IMR-90 (cell line): ENCODE measurements at regions not wholly inside any gene's neighbourhood (a gene's known extent, or its start where the extent isn't known, plus 50 kb on each side); places are given as distances from the start of the nearest gene placed in this dataset.

ENCODE experiments used
- ATAC-seq: fragments of 200-7000 bp; cut with Tn5 transposase; 2 replicates; pipeline ENCODE4 v1.9.1; 2020; ENCODE audit warnings: low read depth, mild to moderate bottlenecking, moderate library complexity
- BruUV-seq: library from RNA; stranded (reverse); fragments of 400-500 nt; replicated peaks from 2 replicates; lab custom pipeline; 2021; lab: Mats Ljungman, UMichigan
- CTCF ChIA-PET: fragments of 300-600 bp; formaldehyde crosslinking; extraction: SDS; loops from one replicate; lab custom pipeline; 2021; ENCODE audit warnings: antibody characterized with exemption; lab: Yijun Ruan, JAX
- POLR2A ChIA-PET: fragments of 300-600 bp; sonication (Branson Sonifier 250); formaldehyde crosslinking; loops from one replicate; lab custom pipeline; 2022; ENCODE audit warnings: antibody characterized with exemption; ENCODE audit not compliant: unreplicated experiment; lab: Charles Lee
- DNase-seq: peaks from one replicate; pipeline ENCODE4 v3.0.0; 2013
- H2AFZ ChIP-seq: replicated peaks from 2 replicates; pipeline ENCODE3; 2013; ENCODE audit warnings: low read length, mild to moderate bottlenecking; ENCODE audit not compliant: poor library complexity
- H2AK5ac ChIP-seq: 2 replicates; pipeline ENCODE4 v1.6.1; 2013; ENCODE audit warnings: low read depth, low read length, inconsistent platforms
- H2AK9ac ChIP-seq: replicated peaks from 2 replicates; pipeline ENCODE3; 2013; ENCODE audit warnings: mild to moderate bottlenecking, low read depth, low read length, moderate library complexity; ENCODE audit not compliant: poor library complexity
- H2BK120ac ChIP-seq: 2 replicates; pipeline ENCODE4 v1.6.1; 2013; ENCODE audit warnings: low read depth, low read length, inconsistent platforms
- H2BK15ac ChIP-seq: 3 replicates; pipeline ENCODE4 v1.6.1; 2013; ENCODE audit warnings: low read depth, low read length, inconsistent platforms
- H2BK20ac ChIP-seq: 2 replicates; pipeline ENCODE4 v1.6.1; 2013; ENCODE audit warnings: low read depth, mild to moderate bottlenecking, inconsistent platforms, low read length, moderate library complexity
- H2BK5ac ChIP-seq: 2 replicates; pipeline ENCODE4 v1.6.1; 2013; ENCODE audit warnings: mild to moderate bottlenecking, low read depth, low read length, inconsistent platforms; ENCODE audit not compliant: poor library complexity, severe bottlenecking
- H3K14ac ChIP-seq: replicated peaks from 2 replicates; pipeline ENCODE4 v1.6.1; 2013; ENCODE audit warnings: low read depth, low read length, inconsistent platforms
- H3K18ac ChIP-seq: 2 replicates; pipeline ENCODE4 v1.6.1; 2013; ENCODE audit warnings: low read depth, low read length, control low read depth
- H3K23ac ChIP-seq: 2 replicates; pipeline ENCODE4 v1.6.1; 2013; ENCODE audit warnings: low read depth, low read length, inconsistent platforms
- H3K27ac ChIP-seq: 2 replicates; pipeline ENCODE4 v1.5.1; 2013; ENCODE audit warnings: mild to moderate bottlenecking, control low read depth, low read length; ENCODE audit not compliant: insufficient read depth
- H3K27me3 ChIP-seq: 2 replicates; pipeline ENCODE4 v1.6.1; 2013; ENCODE audit warnings: low read length; ENCODE audit not compliant: control insufficient read depth, insufficient read depth
- H3K36me3 ChIP-seq: 2 replicates; pipeline ENCODE4 v1.6.1; 2013; ENCODE audit warnings: low read length, mixed read lengths; ENCODE audit not compliant: control insufficient read depth, insufficient read depth
- H3K4ac ChIP-seq: 2 replicates; pipeline ENCODE4 v1.6.1; 2013; ENCODE audit warnings: low read depth, low read length, inconsistent platforms
- H3K4me1 ChIP-seq: 2 replicates; pipeline ENCODE4 v1.6.1; 2013; ENCODE audit warnings: low read length, mixed read lengths; ENCODE audit not compliant: control insufficient read depth, insufficient read depth
- H3K4me2 ChIP-seq: 2 replicates; pipeline ENCODE4 v1.6.1; 2013; ENCODE audit warnings: low read depth, mild to moderate bottlenecking, control low read depth, low read length, moderate library complexity
- H3K4me3 ChIP-seq: 2 replicates; pipeline ENCODE4 v1.5.1; 2013; ENCODE audit warnings: low read depth, mild to moderate bottlenecking, control low read depth, low read length, moderate library complexity; ENCODE audit not compliant: insufficient read depth
- H3K56ac ChIP-seq: 2 replicates; pipeline ENCODE4 v1.6.1; 2013; ENCODE audit warnings: low read length, inconsistent platforms; ENCODE audit not compliant: insufficient read depth; ENCODE audit errors: extremely low read depth
- H3K79me1 ChIP-seq, 2 experiments: 2 replicates each; pipeline ENCODE4 v1.6.1; 2013; ENCODE audit warnings: low read length in 2 of 2, inconsistent platforms in 1 of 2, low read depth in 1 of 2
- H3K9ac ChIP-seq: 2 replicates; pipeline ENCODE4 v1.6.1; 2013; ENCODE audit warnings: low read depth, low read length, control low read depth
- H3K9me1 ChIP-seq: 2 replicates; pipeline ENCODE4 v1.6.1; 2013; ENCODE audit warnings: low read length, inconsistent platforms; ENCODE audit not compliant: insufficient read depth
- H3K9me3 ChIP-seq: 2 replicates; pipeline ENCODE4 v1.6.1; 2013; ENCODE audit warnings: low read length; ENCODE audit not compliant: control insufficient read depth, insufficient read depth
- H4K20me1 ChIP-seq: 2 replicates; pipeline ENCODE4 v1.6.1; 2013; ENCODE audit warnings: low read length, inconsistent platforms; ENCODE audit not compliant: insufficient read depth
- H4K5ac ChIP-seq: 2 replicates; pipeline ENCODE4 v1.6.1; 2013; ENCODE audit warnings: mild to moderate bottlenecking, low read depth, low read length, control low read depth
- H4K8ac ChIP-seq, 2 experiments: 2 replicates each; pipeline ENCODE4 v1.6.1; 2013; ENCODE audit warnings: low read depth in 2 of 2, low read length in 2 of 2, control low read depth in 1 of 2, inconsistent platforms in 1 of 2
- H4K91ac ChIP-seq: 2 replicates; pipeline ENCODE4 v1.6.1; 2013; ENCODE audit warnings: low read depth, low read length, inconsistent platforms; ENCODE audit not compliant: insufficient read depth
- BHLHE40 ChIP-seq: fragments of 150-350 bp; IDR thresholded peaks from 2 replicates; pipeline ENCODE4 v1.6.1; 2016; ENCODE audit warnings: mild to moderate bottlenecking, low read depth, low read length
- CEBPB ChIP-seq: IDR thresholded peaks from 2 replicates; pipeline ENCODE4 v1.6.1; 2012; ENCODE audit warnings: low read depth, low read length, improper control_type of control experiment
- CHD1 ChIP-seq: IDR thresholded peaks from 2 replicates; pipeline ENCODE4 v1.6.1; 2012; ENCODE audit warnings: low read depth, low read length, improper control_type of control experiment
- CTCF ChIP-seq: conservative IDR thresholded peaks from 2 replicates; pipeline ENCODE4 v1.5.1; 2012; ENCODE audit warnings: mild to moderate bottlenecking, low read depth, low read length, improper control_type of control experiment
- FOS ChIP-seq: fragments of 150-350 bp; IDR thresholded peaks from 2 replicates; pipeline ENCODE4 v1.6.1; 2016; ENCODE audit warnings: low read depth, low read length
- MAFK ChIP-seq: IDR thresholded peaks from 2 replicates; pipeline ENCODE4 v1.6.1; 2012; ENCODE audit warnings: low read depth, low read length, improper control_type of control experiment
- MAZ ChIP-seq: IDR thresholded peaks from 2 replicates; pipeline ENCODE4 v1.6.1; 2012; ENCODE audit warnings: low read depth, mild to moderate bottlenecking, low read length, improper control_type of control experiment, moderate library complexity, borderline replicate concordance
- MXI1 ChIP-seq: IDR thresholded peaks from 2 replicates; pipeline ENCODE4 v1.6.1; 2012; ENCODE audit warnings: low read depth, mild to moderate bottlenecking, low read length, moderate library complexity, borderline replicate concordance
- NFE2L2 ChIP-seq: fragments of 150-350 bp; IDR thresholded peaks from 2 replicates; pipeline ENCODE4 v1.6.1; 2016; ENCODE audit warnings: low read depth, mild to moderate bottlenecking, low read length
- POLR2A ChIP-seq: IDR thresholded peaks from 2 replicates; pipeline ENCODE4 v1.6.1; 2012; ENCODE audit warnings: mild to moderate bottlenecking, low read depth, low read length
- RAD21 ChIP-seq: IDR thresholded peaks from 2 replicates; pipeline ENCODE4 v1.6.1; 2012; ENCODE audit warnings: low read length, improper control_type of control experiment
- RFX5 ChIP-seq: IDR thresholded peaks from 2 replicates; pipeline ENCODE4 v1.8.0; 2012; ENCODE audit warnings: low read depth, mild to moderate bottlenecking, low read length, moderate library complexity
- SMC3 ChIP-seq: fragments of 150-350 bp; IDR thresholded peaks from 2 replicates; pipeline ENCODE4 v1.6.1; 2016; ENCODE audit warnings: low read depth, mild to moderate bottlenecking, antibody characterized with exemption, low read length, moderate library complexity
- USF2 ChIP-seq: fragments of 150-350 bp; IDR thresholded peaks from 2 replicates; pipeline ENCODE4 v1.6.1; 2017; ENCODE audit warnings: mild to moderate bottlenecking, antibody characterized with exemption, low read length, low read depth
- WGBS, 2 experiments: methylation state at CpG; one replicate each; pipeline versions ENCODE4 v1.1.5 to v1.1.7; 2013; ENCODE audit warnings: missing lambda C conversion rate in 2 of 2; ENCODE audit not compliant: insufficient read length in 1 of 2; ENCODE audit errors: extremely low coverage in 2 of 2; 5-methylcytosine and 5-hydroxymethylcytosine counted together
- dilution Hi-C: fragments of 300-500 bp; cut with HindIII; formaldehyde crosslinking; loops from one replicate; pipeline ENCODE4 v1.14.3; 2018; ENCODE audit warnings: low sequenced_read_pairs; ENCODE audit not compliant: unreplicated experiment
- in situ Hi-C: fragments of 300-500 bp; cut with MboI; formaldehyde crosslinking; loops from 3 replicates; pipeline ENCODE4 v1.14.3; 2019; ENCODE audit warnings: low sequenced_read_pairs, inconsistent platforms, mixed read lengths
- intact Hi-C: fragments of 100-400 bp; cut with micrococcal nuclease; formaldehyde crosslinking; loops from 2 replicates; pipeline ENCODE4 v1.10.0; 2022
- TF ChIP-seq, protein P1 (sequence below): fragments of 150-350 bp; IDR thresholded peaks from 2 replicates; pipeline ENCODE4 v1.6.1; 2016; ENCODE audit warnings: low read depth, mild to moderate bottlenecking, low read length, moderate library complexity, borderline replicate concordance

DNA sequence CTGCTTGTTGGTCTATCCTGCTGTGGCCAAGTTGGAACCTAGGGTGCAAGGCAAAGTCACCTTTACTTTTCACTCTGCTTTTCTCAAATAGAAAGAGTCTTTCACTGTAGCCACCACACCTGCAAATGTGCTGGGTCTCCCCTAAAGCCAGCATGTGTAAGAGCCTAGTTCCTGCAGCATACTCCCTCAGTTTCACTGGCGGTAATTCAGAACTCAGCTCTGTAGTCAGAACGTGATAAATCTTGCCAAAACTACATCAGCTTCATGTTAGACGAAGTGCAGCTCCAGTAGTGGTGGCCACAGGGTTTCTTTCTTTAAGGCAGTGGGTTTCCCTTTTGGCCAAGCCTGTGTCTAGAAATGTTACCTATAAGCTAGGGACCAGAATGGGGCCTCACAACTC is 72.0 kb upstream of the HMGCLL1 start:
- in situ Hi-C loops: no loop called here
- Histone ChIP-seq H3K9me1 (no peaks in the 10 kb centered on the region), H2AK9ac (no peak overlapping the region), H3K79me1 (no peaks in the 10 kb centered on the region), H3K4ac (no peak overlapping the region), H3K14ac (no peak overlapping the region), H3K27me3 (no peaks in the 10 kb centered on the region), H3K23ac (no peak overlapping the region), H3K9ac (no peak overlapping the region), H4K20me1 (no peaks in the 10 kb centered on the region), H4K91ac (no peak overlapping the region), H2BK20ac (no peak overlapping the region), H3K36me3 (no peaks in the 10 kb centered on the region), H2BK15ac (no peak overlapping the region), H2BK120ac (no peak overlapping the region), H4K8ac (no peak overlapping the region), H3K4me1 (no peaks in the 10 kb centered on the region), H3K4me3 (no peak overlapping the region), H3K4me2 (no peak overlapping the region), H2AK5ac (no peak overlapping the region), H2BK5ac (no peak overlapping the region), H3K27ac (no peak overlapping the region), H3K56ac (peak overlapping the region; percentile 10; the same call in 1 of the 2 replicates), H4K5ac (no peak overlapping the region), H3K18ac (no peak overlapping the region), H2AFZ (no peak overlapping the region), H3K9me3 (no peaks in the 10 kb centered on the region)
- no TSS peak for BruUV-seq
- no CpG with 5 or more reads among the region's 3 CpGs for WGBS, 2 experiments
- ChIA-PET CTCF (no interaction called here), POLR2A (no interaction called here)
- no peak for DNase-seq
- intact Hi-C loops: no loop called here
- TF ChIP-seq RFX5 (no peak), BHLHE40 (no peak), MXI1 (no peak), CHD1 (no peak), MAZ (no peak), NFE2L2 (no peak), MAFK (no peak), RAD21 (no peak), POLR2A (no peak), USF2 (no peak), SMC3 (no peak), CEBPB (no peak), CTCF (no peak), FOS (no peak)
- TF ChIP-seq, protein P1, sequence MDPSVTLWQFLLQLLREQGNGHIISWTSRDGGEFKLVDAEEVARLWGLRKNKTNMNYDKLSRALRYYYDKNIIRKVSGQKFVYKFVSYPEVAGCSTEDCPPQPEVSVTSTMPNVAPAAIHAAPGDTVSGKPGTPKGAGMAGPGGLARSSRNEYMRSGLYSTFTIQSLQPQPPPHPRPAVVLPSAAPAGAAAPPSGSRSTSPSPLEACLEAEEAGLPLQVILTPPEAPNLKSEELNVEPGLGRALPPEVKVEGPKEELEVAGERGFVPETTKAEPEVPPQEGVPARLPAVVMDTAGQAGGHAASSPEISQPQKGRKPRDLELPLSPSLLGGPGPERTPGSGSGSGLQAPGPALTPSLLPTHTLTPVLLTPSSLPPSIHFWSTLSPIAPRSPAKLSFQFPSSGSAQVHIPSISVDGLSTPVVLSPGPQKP: no peak
- no peak for ATAC-seq
- dilution Hi-C loops: no loop called here
